GM18868 (cell line): ENCODE measurements at regions not wholly inside any gene's neighbourhood (a gene's known extent, or its start where the extent isn't known, plus 50 kb on each side); places are given as distances from the start of the nearest gene placed in this dataset.

Experiments
- ATAC-seq: cut with Tn5 transposase; IDR thresholded peaks from one replicate; pipeline ENCODE4 v1.9.1; 2021; ENCODE audit warnings: mild to moderate bottlenecking, moderate library complexity; ENCODE audit not compliant: unreplicated experiment

- no peak for ATAC-seq
These were observed 287.4 kb upstream of the RUNX1 start for GRCh38 chr21:35336534-35336933.

GRCh38 chr21:35335951-35336446 lies 286.9 kb upstream of the RUNX1 start:
- ATAC-seq, result no peak

- ATAC-seq, result no peak
These were observed 284.9 kb upstream of the RUNX1 start for GRCh38 chr21:35333831-35334618.

GRCh38 chr21:35332841-35333426 lies 283.8 kb upstream of the RUNX1 start:
- no peak for ATAC-seq

- no peak for ATAC-seq
These were observed 281.0 kb upstream of the RUNX1 start for GRCh38 chr21:35329940-35330660.

- ATAC-seq, result no peak
These were observed 279.9 kb upstream of the RUNX1 start for GRCh38 chr21:35328856-35329455.

- ATAC-seq, result no peak
These were observed 277.6 kb upstream of the RUNX1 start for GRCh38 chr21:35326677-35327076.

GRCh38 chr21:35325953-35326352 lies 276.9 kb upstream of the RUNX1 start:
- ATAC-seq, result no peak

GRCh38 chr21:35324372-35325220 lies 275.5 kb upstream of the RUNX1 start:
- no peak for ATAC-seq

GRCh38 chr21:35323947-35324346 lies 274.8 kb upstream of the RUNX1 start:
- ATAC-seq, result no peak

GRCh38 chr21:35321322-35322200 lies 272.5 kb upstream of the RUNX1 start:
- ATAC-seq, result no peak

GRCh38 chr21:35319684-35320283 lies 270.7 kb upstream of the RUNX1 start:
- no peak for ATAC-seq

- no peak for ATAC-seq
These were observed 267.8 kb upstream of the RUNX1 start for GRCh38 chr21:35316933-35317332.

- no peak for ATAC-seq
These were observed 267.4 kb upstream of the RUNX1 start for GRCh38 chr21:35316456-35316855.

- no peak for ATAC-seq
These were observed 265.9 kb upstream of the RUNX1 start for GRCh38 chr21:35314857-35315582.

- ATAC-seq, result no peak
These were observed 262.9 kb upstream of the RUNX1 start for GRCh38 chr21:35311985-35312384.

GRCh38 chr21:35309316-35309715 lies 260.2 kb upstream of the RUNX1 start:
- ATAC-seq, result no peak

- no peak for ATAC-seq
These were observed 254.0 kb upstream of the RUNX1 start for GRCh38 chr21:35303085-35303484.
